ENCODE measurements at regions not wholly inside any gene's neighbourhood (a gene's known extent, or its start where the extent isn't known, plus 50 kb on each side); places are given as distances from the start of the nearest gene placed in this dataset.

DNA sequence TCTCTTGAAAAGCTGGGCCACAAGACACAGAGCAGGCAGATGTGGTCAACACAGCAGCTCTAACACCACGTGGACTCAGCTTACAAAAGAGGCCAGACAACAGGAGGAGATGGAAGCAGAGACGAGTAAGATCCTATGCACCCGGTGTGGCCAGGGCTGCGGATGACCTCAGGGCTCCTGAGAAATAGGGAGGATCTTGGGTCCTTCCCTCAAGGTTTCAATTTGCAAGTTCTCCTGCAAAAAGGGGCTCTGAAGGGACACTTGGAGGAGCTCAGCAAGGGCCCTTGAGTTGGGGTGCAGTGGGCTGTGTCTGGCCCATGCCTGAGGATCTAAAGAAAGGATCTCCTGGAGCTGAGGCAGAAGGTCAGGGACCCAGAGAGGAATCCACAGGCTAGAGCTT is 249.5 kb upstream of the IGF1R start:
- H3K9me3 ChIP-seq (ENCODE audit: control insufficient read depth, low read length) = no peaks in the 10 kb centered on the region
- H3K4me2 ChIP-seq (ENCODE audit: low read length) = no peak overlapping the region
- TF ChIP-seq, protein P1, sequence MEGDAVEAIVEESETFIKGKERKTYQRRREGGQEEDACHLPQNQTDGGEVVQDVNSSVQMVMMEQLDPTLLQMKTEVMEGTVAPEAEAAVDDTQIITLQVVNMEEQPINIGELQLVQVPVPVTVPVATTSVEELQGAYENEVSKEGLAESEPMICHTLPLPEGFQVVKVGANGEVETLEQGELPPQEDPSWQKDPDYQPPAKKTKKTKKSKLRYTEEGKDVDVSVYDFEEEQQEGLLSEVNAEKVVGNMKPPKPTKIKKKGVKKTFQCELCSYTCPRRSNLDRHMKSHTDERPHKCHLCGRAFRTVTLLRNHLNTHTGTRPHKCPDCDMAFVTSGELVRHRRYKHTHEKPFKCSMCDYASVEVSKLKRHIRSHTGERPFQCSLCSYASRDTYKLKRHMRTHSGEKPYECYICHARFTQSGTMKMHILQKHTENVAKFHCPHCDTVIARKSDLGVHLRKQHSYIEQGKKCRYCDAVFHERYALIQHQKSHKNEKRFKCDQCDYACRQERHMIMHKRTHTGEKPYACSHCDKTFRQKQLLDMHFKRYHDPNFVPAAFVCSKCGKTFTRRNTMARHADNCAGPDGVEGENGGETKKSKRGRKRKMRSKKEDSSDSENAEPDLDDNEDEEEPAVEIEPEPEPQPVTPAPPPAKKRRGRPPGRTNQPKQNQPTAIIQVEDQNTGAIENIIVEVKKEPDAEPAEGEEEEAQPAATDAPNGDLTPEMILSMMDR (IDR thresholded peaks at IDR 0.05) = no peak
- H3K27me3 ChIP-seq (ENCODE audit: control insufficient read depth, insufficient read depth, low read length) = no peaks in the 10 kb centered on the region
- H3K79me2 ChIP-seq = no peaks in the 10 kb centered on the region
- no peaks in the 10 kb centered on the region for H3K36me3 ChIP-seq (ENCODE audit: control insufficient read depth, insufficient read depth, low read length)
- H3K9ac ChIP-seq = no peak overlapping the region
- no peaks in the 10 kb centered on the region for H3K4me1 ChIP-seq
- H3K27ac ChIP-seq = no peak overlapping the region
- no peak overlapping the region for H3K4me3 ChIP-seq (ENCODE audit: low read depth, low read length)
- no peak overlapping the region for H2AFZ ChIP-seq

DNA sequence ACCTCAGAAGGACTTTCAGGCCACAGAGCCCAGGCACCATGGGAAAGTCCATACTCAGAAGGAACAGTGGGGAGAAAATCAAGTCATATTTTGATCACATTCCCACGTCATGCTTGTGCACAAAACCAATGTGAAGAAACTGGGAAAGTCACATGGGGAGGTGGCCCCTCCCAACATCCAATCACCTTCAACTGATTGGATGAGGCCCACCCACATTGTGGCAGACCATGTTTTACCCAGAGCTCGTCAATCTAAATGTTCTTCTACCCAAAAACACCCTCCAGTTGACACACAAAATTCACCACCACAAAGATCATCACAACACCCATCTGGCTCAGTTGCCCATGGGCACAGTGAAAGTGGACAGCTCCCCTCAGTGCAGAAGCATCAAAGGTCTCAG is 248.2 kb upstream of the IGF1R start:
- Histone ChIP-seq H3K27ac (no peak overlapping the region), H3K4me1 (no peaks in the 10 kb centered on the region), H3K4me3 (ENCODE audit: low read depth, low read length) (no peak overlapping the region), H3K79me2 (no peaks in the 10 kb centered on the region), H3K27me3 (ENCODE audit: control insufficient read depth, insufficient read depth, low read length) (no peaks in the 10 kb centered on the region), H3K9ac (no peak overlapping the region), H3K36me3 (ENCODE audit: control insufficient read depth, insufficient read depth, low read length) (no peaks in the 10 kb centered on the region), H2AFZ (no peak overlapping the region), H3K9me3 (ENCODE audit: control insufficient read depth, low read length) (no peaks in the 10 kb centered on the region), H3K4me2 (ENCODE audit: low read length) (no peak overlapping the region)
- TF ChIP-seq, protein P1 (IDR thresholded peaks at IDR 0.05) = no peak

- no peak overlapping the region for H3K9ac ChIP-seq
- no peaks in the 10 kb centered on the region for H3K79me2 ChIP-seq
- TF ChIP-seq, protein P1 (IDR thresholded peaks at IDR 0.05) = no peak
- no peaks in the 10 kb centered on the region for H3K9me3 ChIP-seq (ENCODE audit: control insufficient read depth, low read length)
- H3K4me2 ChIP-seq (ENCODE audit: low read length) = no peak overlapping the region
- H3K36me3 ChIP-seq (ENCODE audit: control insufficient read depth, insufficient read depth, low read length) = no peaks in the 10 kb centered on the region
- no peaks in the 10 kb centered on the region for H3K27me3 ChIP-seq (ENCODE audit: control insufficient read depth, insufficient read depth, low read length)
- H3K27ac ChIP-seq = no peak overlapping the region
- no peaks in the 10 kb centered on the region for H3K4me1 ChIP-seq
- H2AFZ ChIP-seq = no peak overlapping the region
- no peak overlapping the region for H3K4me3 ChIP-seq (ENCODE audit: low read depth, low read length)
Measured at GRCh38 chr15:98401029-98401428, 247.3 kb upstream of the IGF1R start.

DNA sequence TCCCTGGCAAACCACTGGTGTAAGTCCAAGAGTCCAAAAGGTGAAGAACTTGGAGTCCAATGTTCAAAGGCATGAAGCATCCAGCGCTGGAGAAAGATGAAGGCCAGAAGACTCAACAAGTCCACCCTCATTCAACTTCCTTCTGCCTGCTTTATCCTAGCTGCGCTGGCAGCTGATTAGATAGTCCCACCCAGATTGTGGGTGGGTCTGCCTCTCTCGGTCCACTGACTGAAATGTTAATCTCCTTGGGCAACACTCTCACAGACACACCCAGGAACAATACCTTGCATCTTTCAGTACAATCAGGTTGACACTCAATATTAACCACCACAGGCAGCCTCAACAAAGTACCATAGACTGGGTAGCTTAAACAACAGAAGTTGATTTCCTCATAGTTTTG is 245.9 kb upstream of the IGF1R start:
- H3K4me1 ChIP-seq = no peaks in the 10 kb centered on the region

GRCh38 chr15:98403169-98403568 is 245.2 kb upstream of the IGF1R start:
- TF ChIP-seq, protein P1 (IDR thresholded peaks at IDR 0.05) = no peak
- Histone ChIP-seq H3K79me2 (no peaks in the 10 kb centered on the region), H3K9me3 (ENCODE audit: control insufficient read depth, low read length) (no peaks in the 10 kb centered on the region), H3K36me3 (ENCODE audit: control insufficient read depth, insufficient read depth, low read length) (no peaks in the 10 kb centered on the region), H2AFZ (no peak overlapping the region), H3K27me3 (ENCODE audit: control insufficient read depth, insufficient read depth, low read length) (no peaks in the 10 kb centered on the region), H3K4me3 (ENCODE audit: low read depth, low read length) (no peak overlapping the region), H3K9ac (no peak overlapping the region), H3K27ac (no peak overlapping the region), H3K4me2 (ENCODE audit: low read length) (no peak overlapping the region), H3K4me1 (no peaks in the 10 kb centered on the region)

More for the DNA sequence above, 245.9 kb upstream of the IGF1R start:
- Histone ChIP-seq H3K4me2 (ENCODE audit: low read length) (no peak overlapping the region), H3K27me3 (ENCODE audit: control insufficient read depth, insufficient read depth, low read length) (no peaks in the 10 kb centered on the region), H3K27ac (no peak overlapping the region), H3K4me3 (ENCODE audit: low read depth, low read length) (no peak overlapping the region), H3K9ac (no peak overlapping the region), H3K9me3 (ENCODE audit: control insufficient read depth, low read length) (no peaks in the 10 kb centered on the region), H2AFZ (no peak overlapping the region), H3K36me3 (ENCODE audit: control insufficient read depth, insufficient read depth, low read length) (no peaks in the 10 kb centered on the region), H3K79me2 (no peaks in the 10 kb centered on the region)
- TF ChIP-seq, protein P1 (IDR thresholded peaks at IDR 0.05) = no peak

Measured in parathyroid adenoma (tissue), 2 donors.